ENCODE measurements at regions not wholly inside any gene's neighbourhood (a gene's known extent, or its start where the extent isn't known, plus 50 kb on each side); places are given as distances from the start of the nearest gene placed in this dataset.

DNA sequence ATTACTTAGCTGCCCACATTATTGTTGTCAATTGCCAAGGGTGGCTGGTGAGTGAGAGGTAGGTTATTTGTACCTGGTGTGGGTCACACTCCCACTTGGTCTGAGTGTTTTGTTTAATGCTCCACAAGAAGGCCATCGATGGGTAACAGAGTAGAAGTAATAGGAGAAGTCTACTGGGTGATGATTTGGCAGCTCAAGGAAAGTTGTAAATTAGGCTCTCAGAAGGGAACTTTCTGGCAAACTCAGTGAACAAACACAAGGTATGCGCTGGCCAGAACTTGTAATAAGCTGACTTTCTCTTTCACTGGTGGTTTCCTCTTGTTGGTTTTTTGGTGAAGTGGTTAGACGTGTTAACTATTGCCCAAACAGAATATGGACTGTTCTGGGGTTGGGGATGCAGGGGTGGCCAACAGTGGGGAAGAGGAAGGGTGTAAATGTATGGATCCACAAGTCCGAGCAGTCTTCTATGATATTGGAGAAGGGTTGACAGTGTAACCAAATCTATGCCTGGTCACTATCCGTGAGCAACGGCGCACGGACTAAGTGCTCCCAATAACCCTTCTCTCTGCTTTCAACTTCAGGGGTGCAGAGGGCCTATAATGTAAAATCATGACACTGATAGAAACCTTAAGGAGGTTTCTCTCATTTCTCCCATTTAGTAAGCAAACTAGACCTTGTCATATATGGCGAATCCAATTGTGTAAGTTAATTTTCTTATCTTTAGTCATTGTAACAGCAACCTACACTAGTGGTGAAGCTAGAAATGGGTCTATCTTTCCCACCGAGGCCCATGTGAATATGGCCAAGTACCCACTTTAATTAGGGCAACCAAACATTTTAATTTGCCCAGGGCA, 212.8 kb downstream of the PTEN start:
- no peak for DNase-seq (ENCODE audit: low read depth in 1 of 2, low spot score in 2 of 2)
- H2BK120ac ChIP-seq (replicated peaks; ENCODE audit: low read depth, low read length): no peak overlapping the region

More for the DNA sequence above, 212.8 kb downstream of the PTEN start:
- Histone ChIP-seq H3K4me1 (replicated peaks in 1 of 4; ENCODE audit: control insufficient read depth in 3 of 4, insufficient read depth in 4 of 4, low read length in 3 of 4) (no peaks in the 10 kb centered on the region), H3K27me3 (replicated peaks in 1 of 4; ENCODE audit: control insufficient read depth in 3 of 4, extremely low read depth in 1 of 4, insufficient read depth in 3 of 4, low read length in 3 of 4) (no peaks in the 10 kb centered on the region), H4K91ac (replicated peaks; ENCODE audit: insufficient read length, low read length) (no peak overlapping the region), H2AK5ac (ENCODE audit: low read depth, low read length) (no peak overlapping the region), H3K23ac (ENCODE audit: insufficient read length) (no peak overlapping the region), H3K9ac (replicated peaks in 1 of 4; ENCODE audit: extremely low read depth in 1 of 4, low read depth in 3 of 4, low read length in 3 of 4) (no peak overlapping the region; a peak in 1 of 7 replicates), H3K4ac (replicated peaks; ENCODE audit: insufficient read length, low read depth, low read length) (no peak overlapping the region), H3K79me1 (ENCODE audit: low read depth, low read length) (no peaks in the 10 kb centered on the region), H2BK15ac (ENCODE audit: low read length) (no peak overlapping the region), H4K20me1 (replicated peaks in 1 of 2; ENCODE audit: control insufficient read depth in 1 of 2, insufficient read depth in 2 of 2, low read length in 2 of 2) (no peaks in the 10 kb centered on the region), H2BK20ac (ENCODE audit: low read length) (no peak overlapping the region), H3K27ac (ENCODE audit: low read depth, low read length) (no peak overlapping the region), H3K4me3 (ENCODE audit: extremely low read depth in 1 of 4, insufficient read depth in 2 of 4, low read depth in 3 of 4, low read length in 4 of 4) (no peak overlapping the region), H3K79me2 (ENCODE audit: control insufficient read depth in 1 of 2, insufficient read depth in 2 of 2, low read length in 2 of 2) (no peaks in the 10 kb centered on the region), H3K4me2 (ENCODE audit: insufficient read depth in 1 of 2, low read depth in 2 of 2, low read length in 2 of 2) (no peak overlapping the region), H3K9me3 (ENCODE audit: insufficient read depth in 2 of 2, low read depth in 1 of 2, low read length in 1 of 2) (no peaks in the 10 kb centered on the region), H4K8ac (ENCODE audit: extremely low read depth, insufficient read depth, low read length) (no peak overlapping the region), H4K5ac (ENCODE audit: insufficient read length, low read depth, low read length) (no peak overlapping the region), H3K18ac (ENCODE audit: extremely low read depth, low read length) (no peak overlapping the region), H3K36me3 (ENCODE audit: control insufficient read depth in 2 of 4, insufficient read depth in 4 of 4, low read length in 3 of 4) (no peaks in the 10 kb centered on the region), H2BK5ac (ENCODE audit: low read depth, low read length) (no peak overlapping the region), H2BK12ac (ENCODE audit: low read depth, low read length) (no peak overlapping the region), H3K14ac (ENCODE audit: insufficient read length) (no peak overlapping the region), H3K23me2 (ENCODE audit: low read depth, low read length) (no peaks in the 10 kb centered on the region), H2AFZ (ENCODE audit: low read length) (no peak overlapping the region), H3K56ac (replicated peaks; ENCODE audit: insufficient read length, low read depth, low read length) (no peak overlapping the region)
- WGBS, 2 experiments (ENCODE audit: extremely low coverage in 1 of 2, insufficient coverage in 1 of 2, insufficient read length in 1 of 2, insufficient replicate concordance in 2 of 2, low coverage in 1 of 2, low lambda C conversion rate in 2 of 2, missing lambda C conversion rate in 1 of 2): 90% methylated on average over 10 of the region's 10 CpGs; no CpG with 5 or more reads in 1 of the 2 experiments
- no peak for FAIRE-seq
- ChIA-PET CTCF (ENCODE audit: partially characterized antibody) (interaction anchor here (1.4 kb wide), 1 partner anchor 13 kb away, joined by 4 read pairs; no protein-coding TSS in a partner anchor), POLR2A (ENCODE audit: partially characterized antibody) (no interaction called here)
- TF ChIP-seq ASH2L (IDR thresholded peaks at IDR 0.05; ENCODE audit: low read length) (no peak), SRF (IDR thresholded peaks at IDR 0.05; ENCODE audit: low read depth, low read length) (no peak), ATF2 (IDR thresholded peaks at IDR 0.05; ENCODE audit: low read length) (no peak), SIX5 (IDR thresholded peaks at IDR 0.05; ENCODE audit: low read depth, low read length) (no peak), CREB1 (IDR thresholded peaks at IDR 0.05) (no peak), PHF8 (conservative IDR thresholded peaks at IDR 0.05; ENCODE audit: low read depth, low read length) (no peak), BRCA1 (IDR thresholded peaks at IDR 0.05; ENCODE audit: low read depth, low read length) (no peak), YY1 (IDR thresholded peaks at IDR 0.05; ENCODE audit: low read depth, low read length) (no peak), JUN (IDR thresholded peaks at IDR 0.05; ENCODE audit: low read depth, low read length) (no peak), TEAD4 (IDR thresholded peaks at IDR 0.05; ENCODE audit: low read depth, low read length) (no peak), GABPA (IDR thresholded peaks at IDR 0.05; ENCODE audit: borderline replicate concordance, insufficient read depth, low read length) (no peak)

All from H1 (cell line).